22Rv1 (cell line): ENCODE measurements at regions not wholly inside any gene's neighbourhood (a gene's known extent, or its start where the extent isn't known, plus 50 kb on each side); places are given as distances from the start of the nearest gene placed in this dataset.

ENCODE experiments used
- H3K27ac ChIP-seq: fragments of 450-650 bp; 2 replicates; pipeline ENCODE4 v1.5.1; 2017
- CTCF ChIP-seq: fragments of 450-650 bp; IDR thresholded peaks from 2 replicates; pipeline ENCODE4 v1.5.1; 2017; ENCODE audit warnings: mild to moderate bottlenecking
- ZFX ChIP-seq: fragments of 450-650 bp; IDR thresholded peaks from 2 replicates; pipeline ENCODE4 v1.6.1; 2017; ENCODE audit warnings: antibody characterized with exemption, borderline replicate concordance

- TF ChIP-seq CTCF (no peak), ZFX (no peak)
- H3K27ac ChIP-seq, result no peak overlapping the region
Measured at GRCh38 chr14:27389402-27389801, 791.6 kb upstream of the NOVA1 start.

- H3K27ac ChIP-seq, result no peak overlapping the region
- TF ChIP-seq ZFX (no peak), CTCF (no peak)
Measured at GRCh38 chr14:27390155-27390554, 792.3 kb upstream of the NOVA1 start.

GRCh38 chr14:27391331-27391730 lies 793.5 kb upstream of the NOVA1 start:
- TF ChIP-seq ZFX (no peak), CTCF (no peak)
- no peak overlapping the region for H3K27ac ChIP-seq

GRCh38 chr14:27392153-27392552 lies 794.3 kb upstream of the NOVA1 start:
- TF ChIP-seq CTCF (no peak), ZFX (no peak)
- no peak overlapping the region for H3K27ac ChIP-seq

GRCh38 chr14:27409944-27410343 lies 812.1 kb upstream of the NOVA1 start:
- H3K27ac ChIP-seq, result no peak overlapping the region
- TF ChIP-seq ZFX (no peak), CTCF (no peak)

- TF ChIP-seq CTCF (no peak), ZFX (no peak)
- no peak overlapping the region for H3K27ac ChIP-seq
Measured at GRCh38 chr14:27410981-27411380, 813.1 kb upstream of the NOVA1 start.

GRCh38 chr14:27427796-27428195 lies 830.0 kb upstream of the NOVA1 start:
- TF ChIP-seq ZFX (no peak), CTCF (no peak)

More at GRCh38 chr14:27427796-27428195, 830.0 kb upstream of the NOVA1 start:
- no peak overlapping the region for H3K27ac ChIP-seq
